ENCODE measurements at regions not wholly inside any gene's neighbourhood (a gene's known extent, or its start where the extent isn't known, plus 50 kb on each side); places are given as distances from the start of the nearest gene placed in this dataset.

- ATAC-seq (no peak), DNase-seq (no peak)
- no peak for TF ChIP-seq CTCF (IDR thresholded peaks at IDR 0.05)
- 85 to 91% methylated on average over 9 of the region's 9 CpGs for WGBS, 2 donors
- H3K4me1 ChIP-seq = peaks cover 0 to 5% (median 0%) of the 10 kb centered on the region in 9 donors
- intact Hi-C loops (cut with DNase I) = loop anchor here in 1 of 10 donors (5.0 kb wide), 1 partner anchor 512 kb away; no protein-coding TSS in a partner anchor
- H3K27me3 ChIP-seq = no peaks in the 10 kb centered on the region
- peaks cover 0 to 10% (median 0%) of the 10 kb centered on the region in 11 donors for H3K9me3 ChIP-seq
- H3K4me3 ChIP-seq = no peak overlapping the region
- no peak overlapping the region for H3K27ac ChIP-seq
- H3K36me3 ChIP-seq = no peaks in the 10 kb centered on the region
These were observed 383.8 kb upstream of the ZMIZ1 start for GRCh38 chr10:78684947-78685346.

- Histone ChIP-seq H3K27ac (no peak overlapping the region), H3K4me3 (no peak overlapping the region), H3K27me3 (no peaks in the 10 kb centered on the region), H3K4me1 (peaks cover 0 to 5% (median 0%) of the 10 kb centered on the region in 9 donors), H3K9me3 (peaks cover 0 to 4% (median 0%) of the 10 kb centered on the region in 11 donors), H3K36me3 (no peaks in the 10 kb centered on the region)
- DNase-seq = no peak
- intact Hi-C loops (cut with DNase I) = loop anchor here in 1 of 10 donors (5.0 kb wide), 1 partner anchor 512 kb away; no protein-coding TSS in a partner anchor
- TF ChIP-seq CTCF (IDR thresholded peaks at IDR 0.05) = no peak
- no peak for ATAC-seq
- WGBS, 2 donors = 89 to 95% methylated on average over 7 of the region's 7 CpGs
These were observed 383.2 kb upstream of the ZMIZ1 start for GRCh38 chr10:78685466-78686103.

GRCh38 chr10:78686444-78687060 is 382.2 kb upstream of the ZMIZ1 start:
- Histone ChIP-seq H3K27ac (no peak overlapping the region), H3K4me1 (peaks cover 0 to 5% (median 0%) of the 10 kb centered on the region in 9 donors), H3K27me3 (no peaks in the 10 kb centered on the region), H3K36me3 (no peaks in the 10 kb centered on the region), H3K9me3 (no peaks in the 10 kb centered on the region), H3K4me3 (no peak overlapping the region)
- no peak for ATAC-seq
- no peak for DNase-seq
- intact Hi-C loops (cut with DNase I) = loop anchor here in 1 of 10 donors (5.0 kb wide), 1 partner anchor 511 kb away; no protein-coding TSS in a partner anchor
- 83 to 86% methylated on average over 10 of the region's 10 CpGs for WGBS, 2 donors
- TF ChIP-seq CTCF (IDR thresholded peaks at IDR 0.05) = no peak

GRCh38 chr10:78687626-78688025 is 381.1 kb upstream of the ZMIZ1 start:
- no peaks in the 10 kb centered on the region for H3K27me3 ChIP-seq

More at GRCh38 chr10:78687626-78688025, 381.1 kb upstream of the ZMIZ1 start:
- Histone ChIP-seq H3K27ac (no peak overlapping the region), H3K9me3 (no peaks in the 10 kb centered on the region), H3K4me1 (peaks cover 0 to 5% (median 0%) of the 10 kb centered on the region in 9 donors), H3K4me3 (no peak overlapping the region), H3K36me3 (no peaks in the 10 kb centered on the region)
- TF ChIP-seq CTCF (IDR thresholded peaks at IDR 0.05) = no peak
- DNase-seq (no peak), ATAC-seq (no peak)
- intact Hi-C loops (cut with DNase I) = loop anchor here in 1 of 10 donors (5.0 kb wide), 1 partner anchor 510 kb away; no protein-coding TSS in a partner anchor
